ENCODE measurements at regions not wholly inside any gene's neighbourhood (a gene's known extent, or its start where the extent isn't known, plus 50 kb on each side); places are given as distances from the start of the nearest gene placed in this dataset.
"Not testable (repeated sequence)": the region's sequence is repeated elsewhere in the genome, so short reads cannot be mapped to it uniquely, and the experiment has no call there.

DNA sequence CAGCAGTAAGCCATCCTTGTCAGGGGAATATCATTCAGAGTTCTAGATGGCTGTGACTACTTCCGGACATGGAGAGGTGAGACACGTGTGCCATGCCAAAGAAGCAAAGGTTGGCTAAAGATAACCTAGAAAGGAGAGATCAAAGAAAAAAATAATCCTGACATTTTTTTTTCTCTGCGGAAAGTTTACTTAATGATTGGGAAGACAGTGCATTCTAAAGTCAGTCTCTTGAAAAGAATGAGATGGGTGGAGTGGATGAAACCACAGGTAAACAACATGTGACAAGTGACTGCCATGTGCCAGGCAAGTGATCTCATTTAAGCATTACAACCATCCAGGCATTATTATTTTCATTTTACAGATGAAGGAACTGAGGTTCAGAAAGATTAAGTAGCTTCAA lies 436.6 kb downstream of the SOX2 start:
- no peak for DNase-seq

DNA sequence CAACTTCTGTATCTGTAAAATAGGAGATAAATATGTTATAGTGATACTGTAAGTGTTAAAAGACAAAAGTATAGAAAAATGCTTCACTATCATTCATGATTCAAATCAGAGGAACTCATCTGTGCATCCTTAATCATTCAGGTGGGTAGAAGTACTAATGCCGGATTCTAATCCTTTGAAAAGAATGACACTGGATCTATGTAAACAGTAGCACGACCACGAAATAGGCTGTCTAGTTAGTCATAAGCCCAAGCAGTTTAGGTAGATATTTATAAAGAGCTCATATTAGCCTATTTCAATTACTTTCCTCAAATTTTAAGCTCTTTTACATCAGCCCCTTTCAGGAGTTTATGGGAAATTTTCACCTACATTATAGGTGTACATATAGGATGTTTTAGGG lies 437.9 kb downstream of the SOX2 start:
- no peak for DNase-seq

DNA sequence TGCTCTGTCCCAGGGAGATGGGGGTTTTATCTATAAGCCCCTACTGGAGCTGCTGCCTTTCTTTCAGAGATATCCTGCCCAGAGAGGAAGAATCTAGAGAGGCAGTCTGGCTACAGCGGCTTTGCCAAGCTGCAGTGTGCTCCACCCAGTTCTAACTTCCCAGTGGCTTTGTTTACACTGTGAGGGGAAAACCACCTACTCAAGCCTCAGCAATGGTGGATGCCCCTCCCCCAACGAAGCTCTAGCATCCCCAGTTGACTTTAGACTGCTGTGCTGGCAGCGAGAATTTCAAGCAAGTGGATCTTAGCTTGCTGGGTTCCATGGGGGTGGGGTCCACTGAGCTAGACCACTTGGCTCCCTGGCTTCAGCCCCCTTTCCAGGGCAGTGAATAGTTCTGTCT lies 444.6 kb downstream of the SOX2 start:
- DNase-seq: not testable (repeated sequence)

GRCh38 chr3:182165234-182165633 lies 453.5 kb downstream of the SOX2 start:
- DNase-seq: no peak

DNA sequence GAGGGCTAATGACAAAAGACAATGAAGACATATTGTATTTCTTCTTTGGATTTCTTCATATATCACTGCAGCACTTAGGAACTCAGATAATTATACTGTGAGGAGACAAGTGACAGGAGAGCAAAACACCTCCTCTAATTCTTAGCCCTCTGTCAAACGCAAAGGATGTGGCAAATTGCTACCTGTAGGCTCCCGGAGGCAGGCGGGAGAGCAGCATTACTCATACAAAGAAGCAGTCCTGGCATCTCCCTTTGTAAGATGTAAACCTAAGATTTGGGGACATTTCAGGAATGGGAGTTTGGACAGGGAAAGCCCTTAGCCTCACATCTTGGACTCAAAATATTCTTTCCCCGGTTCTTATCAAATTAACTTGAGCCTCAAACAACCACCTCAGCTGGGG lies 460.8 kb downstream of the SOX2 start:
- DNase-seq: no peak

DNA sequence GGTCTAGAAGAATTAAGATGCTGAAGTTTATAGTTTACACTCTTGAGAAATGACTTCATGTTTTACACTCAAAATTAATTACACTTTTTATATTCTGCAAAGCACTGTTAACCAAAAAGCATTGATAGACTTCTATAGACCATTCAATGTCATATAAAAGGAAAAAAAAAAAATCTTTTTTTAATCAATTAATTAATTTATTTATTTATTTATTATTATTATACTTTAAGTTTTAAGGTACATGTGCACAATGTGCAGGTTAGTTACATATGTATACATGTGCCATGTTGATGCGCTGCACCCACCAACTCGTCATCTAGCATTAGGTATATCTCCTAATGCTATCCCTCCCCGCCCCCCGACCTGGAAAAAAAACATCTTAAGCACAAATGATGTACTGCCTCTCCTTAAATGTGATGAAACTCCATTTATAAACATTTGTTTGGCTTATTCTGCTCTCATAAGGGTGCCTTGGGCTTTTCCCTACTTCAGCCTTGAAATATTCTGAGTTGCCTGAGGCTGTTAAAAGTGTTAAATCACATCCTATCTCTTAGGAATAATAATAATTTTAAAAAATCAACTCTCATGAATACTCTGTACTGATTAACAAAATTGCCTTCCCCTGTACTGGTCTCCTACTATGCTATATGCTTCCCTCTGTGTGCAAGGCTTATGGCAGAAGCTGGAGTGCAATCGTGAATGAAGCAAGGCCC lies 466.9 kb downstream of the SOX2 start:
- no peak for DNase-seq

GRCh38 chr3:182179631-182180030 lies 467.9 kb downstream of the SOX2 start:
- DNase-seq: no peak

DNA sequence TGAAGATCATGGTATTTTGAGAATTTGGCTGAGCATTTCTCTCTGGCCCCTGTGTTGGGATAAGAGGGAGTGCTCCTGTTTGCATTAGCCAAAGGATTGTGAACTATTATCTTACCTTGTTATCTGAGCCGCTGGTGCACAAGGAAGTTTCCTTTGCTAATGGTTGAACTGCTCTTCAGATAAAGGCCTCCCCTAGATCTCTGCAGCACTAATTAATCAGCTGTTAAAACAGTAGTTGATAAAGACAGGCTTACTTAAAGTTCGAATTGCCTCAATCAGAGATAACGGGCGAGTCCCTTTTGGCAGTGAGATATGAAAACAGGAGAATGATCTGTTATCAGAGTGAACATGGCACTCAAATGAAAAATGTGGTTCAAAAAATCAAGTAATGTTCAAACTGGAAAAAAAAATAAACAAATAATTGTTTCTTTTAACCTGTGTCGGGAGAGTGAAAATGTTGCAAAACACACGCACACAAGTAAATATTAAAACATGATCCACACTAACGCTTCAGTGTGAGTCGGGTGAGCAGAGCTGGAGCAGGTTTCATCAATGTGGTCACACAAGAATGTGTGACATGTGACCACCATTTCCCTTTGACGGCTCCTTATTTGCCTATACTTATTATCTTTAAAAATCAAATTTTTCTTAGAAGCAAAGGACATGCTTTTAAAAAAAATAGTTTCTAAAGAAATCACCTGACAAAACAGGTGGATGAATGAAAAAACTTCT lies 469.1 kb downstream of the SOX2 start:
- DNase-seq: no peak

DNA sequence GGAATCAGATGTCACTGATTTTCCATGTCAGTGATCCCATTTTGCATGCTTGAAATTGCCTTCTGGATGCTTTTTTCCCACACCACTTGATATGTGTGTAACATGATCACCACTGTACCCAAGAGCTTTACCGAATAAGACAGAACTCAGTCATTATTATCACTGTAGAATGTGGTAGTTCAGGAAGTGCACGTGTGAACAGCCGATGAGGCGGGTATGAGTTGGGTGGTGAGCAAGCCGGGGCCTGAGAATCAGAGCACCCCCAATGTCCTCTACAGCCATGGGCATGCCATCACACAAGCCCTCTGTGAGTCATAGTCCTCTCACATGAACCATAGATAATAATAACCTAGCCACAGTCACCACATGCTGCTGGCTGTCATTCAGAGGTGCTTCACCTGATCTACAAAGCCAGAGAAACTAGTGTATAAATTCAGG lies 470.8 kb downstream of the SOX2 start:
- no peak for DNase-seq

- no peak for DNase-seq
Measured at GRCh38 chr3:182183716-182184430, 472.1 kb downstream of the SOX2 start.

GRCh38 chr3:182185313-182185712 lies 473.6 kb downstream of the SOX2 start:
- DNase-seq: no peak

GRCh38 chr3:182190056-182190455 lies 478.3 kb downstream of the SOX2 start:
- DNase-seq: no peak

GRCh38 chr3:182198345-182198744 lies 486.6 kb downstream of the SOX2 start:
- DNase-seq: no peak

DNA sequence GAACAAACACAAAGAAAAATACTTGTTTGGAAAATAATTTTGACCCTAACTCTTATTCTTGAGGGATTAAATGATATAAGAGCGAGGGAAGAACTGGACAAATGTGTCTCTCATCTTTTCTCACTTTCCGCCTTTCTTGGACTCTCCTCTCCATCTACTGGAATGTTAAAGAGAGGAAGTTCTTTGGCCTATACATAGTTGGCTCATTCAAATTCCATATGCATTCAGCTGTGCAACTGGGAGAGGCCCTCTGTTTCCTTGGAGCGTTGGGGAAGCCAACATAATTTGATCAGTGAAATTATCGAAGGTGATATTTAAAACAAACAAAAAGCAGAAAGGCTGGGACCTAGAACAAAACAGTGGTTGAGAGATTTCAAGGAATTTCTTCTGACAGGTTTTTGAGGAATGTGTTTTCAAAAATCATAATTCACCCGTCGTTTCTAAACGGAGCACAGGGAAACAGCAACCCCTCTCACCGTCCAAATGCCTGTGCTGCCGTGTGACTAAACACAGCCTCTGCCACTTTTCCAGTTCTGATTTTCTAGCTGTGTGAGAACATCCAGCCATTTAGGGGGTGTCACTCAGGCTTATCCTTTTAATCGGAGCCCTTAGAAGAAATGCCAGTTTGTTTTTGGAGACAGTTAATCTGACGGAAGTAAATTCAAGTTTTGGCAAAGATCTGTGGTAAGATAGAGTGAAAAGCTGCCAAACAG lies 489.9 kb downstream of the SOX2 start:
- DNase-seq: no peak

DNA sequence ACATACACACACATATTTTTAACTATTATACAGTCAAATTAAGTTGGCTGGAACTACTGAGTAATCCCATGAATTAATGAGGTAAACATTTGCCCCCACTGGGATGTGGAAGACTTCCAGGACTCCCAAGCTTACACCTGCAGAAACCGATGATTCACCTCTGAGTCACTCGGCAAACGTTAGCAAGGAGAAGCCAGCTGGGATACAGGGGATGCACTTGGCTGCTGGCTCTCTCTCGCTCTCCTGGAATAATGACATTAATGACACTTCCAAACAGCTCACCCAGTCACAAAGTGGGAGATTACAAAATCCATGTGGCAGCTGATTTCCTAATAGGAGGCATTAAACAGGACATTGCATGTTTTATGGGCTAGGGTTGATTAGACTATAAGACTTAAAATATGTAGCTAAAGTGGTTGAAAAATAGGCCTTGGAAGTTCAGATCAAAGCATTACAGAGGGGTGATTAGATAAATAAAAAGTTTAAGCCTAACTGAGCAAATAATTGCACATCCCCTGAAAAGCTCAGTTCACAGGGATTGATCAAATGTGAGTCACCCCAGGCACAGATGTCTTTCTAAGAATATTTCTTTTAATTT lies 500.9 kb downstream of the SOX2 start:
- DNase-seq: no peak

DNA sequence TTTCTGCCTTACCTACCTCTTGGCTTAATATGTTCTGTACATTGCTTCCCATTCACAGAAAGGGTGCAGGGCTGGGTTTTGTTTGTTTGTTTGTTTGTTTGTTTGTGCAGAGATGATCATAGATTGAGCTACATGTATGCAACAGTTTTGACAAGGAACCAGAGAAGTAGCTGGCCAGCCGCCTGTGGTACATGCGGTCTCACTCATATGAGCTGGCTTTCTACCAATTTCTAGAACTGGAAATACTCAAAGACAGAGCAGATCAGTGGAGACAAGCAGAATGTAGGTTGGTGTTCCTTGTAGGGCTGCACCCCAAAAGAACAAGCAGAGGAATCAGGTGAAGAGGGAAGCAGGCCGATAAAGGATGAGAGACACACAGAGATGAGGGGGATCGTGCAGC lies 502.7 kb downstream of the SOX2 start:
- no peak for DNase-seq

DNA sequence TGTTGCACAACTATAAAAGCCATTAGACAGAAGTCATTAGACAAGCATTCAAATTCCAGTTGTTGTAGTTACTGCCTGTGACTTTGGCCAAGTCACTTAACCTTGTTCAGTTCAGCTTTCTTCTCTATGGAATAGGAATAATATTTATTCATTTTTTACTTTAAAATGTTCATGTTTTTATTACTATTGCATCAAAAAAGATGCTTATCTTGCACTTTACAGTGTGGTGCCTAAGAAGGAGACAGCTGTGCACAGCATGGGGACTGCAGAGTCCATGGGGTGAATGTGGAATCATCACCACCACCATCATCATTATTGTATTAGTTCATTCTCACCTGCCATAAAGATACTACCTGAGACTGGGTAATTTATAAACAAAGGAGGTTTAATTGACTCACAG lies 504.2 kb downstream of the SOX2 start:
- DNase-seq: no peak

- no peak for DNase-seq
Measured at GRCh38 chr3:182216311-182216970, 504.7 kb downstream of the SOX2 start.

DNA sequence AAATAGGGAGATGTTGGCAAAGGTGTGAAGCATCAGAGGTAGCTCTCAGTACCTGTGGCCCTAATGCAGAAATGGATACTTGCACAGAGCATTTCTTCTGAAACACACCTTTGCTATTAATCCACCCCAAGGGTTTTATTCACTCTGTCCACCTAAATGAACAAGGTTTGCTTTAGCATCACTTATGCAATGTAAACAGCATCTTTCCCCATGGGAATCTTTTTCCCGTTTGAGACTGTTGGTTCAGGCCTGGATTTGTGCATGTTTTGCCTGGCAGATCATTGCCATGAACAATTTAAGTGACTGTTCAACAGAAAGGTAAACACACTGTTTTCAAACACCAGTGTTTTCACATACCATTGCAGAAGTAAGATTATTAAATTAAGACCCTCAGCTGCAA lies 508.3 kb downstream of the SOX2 start:
- no peak for DNase-seq

DNA sequence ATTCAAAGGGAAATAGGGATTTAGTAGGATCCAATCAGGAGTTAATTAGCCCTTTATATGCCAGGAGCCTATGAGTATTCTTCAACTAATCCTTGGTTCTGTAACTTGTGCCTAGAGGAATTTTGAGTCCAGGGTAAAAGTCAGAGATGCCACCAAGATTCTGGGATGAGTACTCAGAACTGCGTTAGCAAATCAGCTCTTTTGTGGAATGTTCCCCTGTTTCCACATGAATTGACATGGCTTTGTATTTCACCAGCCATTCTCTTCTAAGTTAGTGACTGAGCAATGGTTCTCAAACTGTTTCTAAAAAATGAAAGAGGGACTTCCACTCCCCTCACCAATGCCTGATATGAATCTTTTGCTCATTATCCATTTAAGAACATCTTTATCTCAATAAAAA lies 508.7 kb downstream of the SOX2 start:
- no peak for DNase-seq

DNA sequence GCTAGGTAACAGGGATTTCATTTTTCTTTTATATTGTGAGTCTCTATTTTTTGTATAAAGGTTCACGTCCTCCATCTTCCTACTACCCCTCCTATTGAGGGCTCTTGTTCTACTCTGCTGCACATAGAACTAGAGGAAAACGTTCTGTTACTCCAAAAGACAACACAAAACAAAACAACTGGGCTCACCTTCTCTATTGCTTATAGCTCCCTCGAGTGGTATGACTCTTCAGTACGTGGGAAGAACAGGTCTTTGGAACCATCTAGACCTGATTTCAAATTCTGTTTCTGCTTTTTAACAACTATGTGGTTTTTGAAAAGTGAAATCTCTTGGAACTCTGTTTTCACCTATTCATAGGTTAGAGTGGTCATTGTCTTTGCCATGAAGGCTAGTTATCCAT lies 515.3 kb downstream of the SOX2 start:
- no peak for DNase-seq

DNA sequence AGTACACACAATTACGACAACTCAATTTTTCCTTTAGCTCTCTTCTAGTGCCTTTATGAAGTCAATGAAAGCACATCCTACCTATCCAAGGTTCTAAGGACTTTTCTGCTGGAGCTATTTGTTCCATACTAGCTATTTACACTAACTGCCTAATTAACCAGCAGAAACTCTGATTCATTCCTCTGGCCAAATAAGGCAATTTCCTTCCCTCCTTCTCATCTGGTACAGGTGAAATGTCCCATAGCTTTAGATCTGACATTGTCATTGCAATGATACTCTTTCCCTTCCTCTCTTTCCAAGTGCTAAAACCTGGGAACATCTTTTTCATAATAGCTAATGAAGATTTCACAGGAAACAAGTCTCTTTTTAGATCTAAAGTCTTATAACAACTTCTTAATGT lies 521.7 kb downstream of the SOX2 start:
- no peak for DNase-seq
